Hematopoietic multipotent progenitor cell (in vitro differentiated cells): ENCODE measurements at regions not wholly inside any gene's neighbourhood (a gene's known extent, or its start where the extent isn't known, plus 50 kb on each side); places are given as distances from the start of the nearest gene placed in this dataset.

Experiments
- DNase-seq, 3 donors: peaks; one replicate each; pipeline ENCODE4 v3.0.0-alpha.2; 2011 to 2015; ENCODE audit warnings: low read depth in 2 of 3, low spot score in 2 of 3

DNA sequence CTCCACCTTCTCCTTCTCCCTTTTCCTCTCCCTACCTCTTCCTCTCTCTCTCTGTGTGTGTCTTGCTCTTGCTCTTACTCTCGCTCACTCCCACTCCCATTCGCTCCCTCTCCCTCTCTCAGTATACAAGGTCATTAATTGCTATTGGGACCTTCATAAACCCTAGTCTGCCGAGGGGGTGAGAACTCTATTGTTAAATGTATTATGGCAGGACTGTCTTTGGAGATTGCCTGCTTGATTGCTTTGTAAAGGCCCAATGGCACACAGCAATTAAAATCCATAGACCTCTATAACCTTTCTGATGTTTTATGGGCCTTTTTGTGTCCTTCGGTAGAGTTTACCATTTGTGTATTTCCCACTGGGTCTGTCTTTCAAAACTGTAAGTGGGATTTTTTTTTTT lies 465.9 kb downstream of the ANXA1 start:
- DNase-seq: no peak

DNA sequence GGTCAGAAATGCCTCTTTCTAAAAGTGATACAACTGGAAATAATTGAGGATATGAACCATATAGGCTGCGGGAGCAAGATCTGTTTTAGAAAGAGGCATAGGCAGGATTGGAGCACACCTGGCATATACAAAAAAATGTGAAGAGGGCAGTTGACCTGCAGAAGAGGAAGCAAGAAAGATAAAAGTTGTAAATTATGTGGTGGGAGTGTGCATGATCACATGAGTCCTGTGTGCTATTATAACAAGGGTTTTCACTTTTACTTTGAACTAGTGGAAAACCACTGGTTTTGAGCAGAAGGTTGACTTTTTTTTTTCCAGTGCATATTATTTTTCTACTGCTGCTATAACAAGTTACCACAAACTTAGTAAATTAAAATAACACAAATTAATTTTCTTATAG lies 489.3 kb downstream of the ANXA1 start:
- DNase-seq: no peak

DNA sequence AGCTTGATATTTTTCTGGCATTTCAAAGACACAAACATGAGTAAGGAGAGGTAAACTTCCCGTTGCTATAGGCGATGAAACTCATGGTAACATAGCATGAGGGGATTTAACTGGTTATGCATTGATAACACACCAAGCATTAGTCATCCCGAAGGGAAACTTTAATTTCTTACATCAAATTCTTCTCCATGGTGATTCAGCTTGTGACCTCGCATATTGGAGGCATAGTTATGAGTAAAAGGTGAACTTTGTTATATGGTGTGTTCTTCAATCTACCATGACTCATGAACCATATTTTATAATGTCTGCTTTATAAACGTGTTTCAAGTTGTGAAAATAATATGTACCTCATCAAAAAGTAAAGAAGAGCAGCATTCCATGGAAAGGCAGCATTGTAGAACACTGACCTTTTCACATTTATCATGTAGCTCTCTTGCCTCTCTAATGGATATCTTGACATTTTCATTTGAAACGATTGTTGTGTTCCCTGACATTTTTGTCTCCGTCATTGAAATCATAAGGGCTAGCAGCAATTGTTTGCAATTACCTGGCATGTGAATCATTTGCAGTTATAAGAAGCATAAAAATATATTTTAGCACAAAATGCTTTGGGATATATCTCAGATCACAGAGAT lies 491.8 kb downstream of the ANXA1 start:
- DNase-seq: no peak

DNA sequence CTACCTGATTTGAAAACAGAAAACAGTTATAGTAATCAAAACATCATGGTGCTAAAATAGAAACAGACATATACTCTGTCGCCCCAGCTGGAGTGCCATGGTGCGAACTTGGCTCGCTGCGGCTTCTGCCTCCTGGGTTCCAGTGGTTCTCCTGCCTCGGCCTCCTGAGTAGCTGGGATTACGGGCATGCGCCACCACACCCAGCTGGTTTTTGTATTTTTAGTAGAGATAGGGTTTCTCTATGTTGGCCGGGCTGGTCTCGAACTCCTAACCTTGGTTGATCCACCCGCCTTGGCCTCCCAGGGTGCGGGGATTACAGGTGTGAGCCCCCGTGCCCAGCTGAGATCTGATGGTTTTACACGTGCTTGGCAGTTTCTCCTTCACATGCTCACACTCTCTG lies 495.9 kb downstream of the ANXA1 start:
- no peak for DNase-seq

DNA sequence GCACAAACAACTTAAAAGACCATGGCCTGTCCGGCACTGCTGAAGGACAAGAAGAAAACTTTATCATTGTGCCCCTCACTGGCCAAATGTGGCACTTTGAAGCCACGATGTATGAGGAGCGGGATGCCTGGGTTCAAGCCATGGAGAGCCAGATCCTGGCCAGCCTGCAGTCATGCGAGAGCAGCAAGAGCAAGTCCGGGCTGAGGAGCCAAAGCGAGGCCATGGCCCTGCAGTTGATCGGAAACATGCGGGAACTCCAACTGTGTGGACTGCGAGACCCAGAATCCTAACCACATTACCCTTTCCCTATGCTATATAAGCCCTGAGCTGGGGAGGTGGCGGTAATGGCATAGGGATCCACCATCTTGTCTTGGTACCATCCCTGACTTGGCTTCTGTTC lies 497.9 kb downstream of the ANXA1 start:
- DNase-seq: no peak

DNA sequence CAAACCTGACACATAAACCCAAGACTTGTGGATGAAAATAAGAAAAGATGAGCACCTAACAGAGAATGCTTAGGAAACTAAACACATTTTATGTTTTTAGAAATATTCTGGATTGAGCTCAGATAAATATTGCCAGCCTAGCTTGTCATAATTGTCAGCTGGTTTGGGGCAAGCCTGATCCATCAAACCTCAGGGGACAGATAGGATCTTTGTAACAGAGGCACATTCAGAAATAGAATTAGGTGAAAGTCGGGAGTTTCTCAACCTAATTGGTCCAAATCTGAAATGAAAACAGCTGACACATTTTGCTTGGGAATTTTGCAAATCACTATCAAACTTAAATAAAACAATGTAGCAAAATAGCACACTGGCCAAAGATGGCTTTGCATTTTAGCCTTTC lies 503.7 kb downstream of the ANXA1 start:
- DNase-seq: no peak

DNA sequence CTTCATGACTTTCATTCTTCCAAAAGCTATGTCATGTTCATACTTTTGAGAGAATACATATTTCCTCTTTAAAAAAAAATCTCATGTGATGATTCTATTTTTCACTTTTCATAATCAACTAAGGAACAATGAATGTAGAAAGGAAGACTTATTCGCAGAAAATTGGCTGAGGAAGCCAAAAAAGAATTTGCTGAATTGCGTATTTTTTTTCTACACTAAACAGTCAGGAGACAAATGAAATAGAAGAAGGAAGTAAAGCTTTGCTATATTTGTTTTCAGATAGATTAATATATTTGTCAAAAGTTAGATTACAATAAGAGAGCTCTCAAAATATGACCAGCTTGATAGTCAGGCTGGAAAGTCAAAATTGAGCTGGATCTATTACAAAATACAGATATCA lies 504.2 kb downstream of the ANXA1 start:
- no peak for DNase-seq

DNA sequence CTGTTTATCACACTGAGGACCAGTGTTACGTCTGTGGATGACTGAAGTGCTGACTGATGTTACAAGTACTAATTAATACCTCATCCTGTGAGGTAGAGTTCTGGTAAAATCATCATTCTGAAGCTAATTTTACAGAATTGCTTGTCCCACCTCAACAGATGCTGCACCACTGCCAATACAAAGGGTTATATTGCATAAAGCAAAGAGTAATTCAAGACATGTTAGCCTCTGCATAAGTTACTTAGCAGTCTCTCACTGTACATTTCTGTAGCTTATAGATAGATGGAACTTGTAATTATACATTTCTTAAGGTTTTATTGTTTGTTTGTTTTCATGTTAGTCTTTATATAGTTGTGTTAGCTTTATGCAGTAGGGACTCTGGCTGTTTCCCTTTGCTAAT lies 513.6 kb downstream of the ANXA1 start:
- DNase-seq: no peak

DNA sequence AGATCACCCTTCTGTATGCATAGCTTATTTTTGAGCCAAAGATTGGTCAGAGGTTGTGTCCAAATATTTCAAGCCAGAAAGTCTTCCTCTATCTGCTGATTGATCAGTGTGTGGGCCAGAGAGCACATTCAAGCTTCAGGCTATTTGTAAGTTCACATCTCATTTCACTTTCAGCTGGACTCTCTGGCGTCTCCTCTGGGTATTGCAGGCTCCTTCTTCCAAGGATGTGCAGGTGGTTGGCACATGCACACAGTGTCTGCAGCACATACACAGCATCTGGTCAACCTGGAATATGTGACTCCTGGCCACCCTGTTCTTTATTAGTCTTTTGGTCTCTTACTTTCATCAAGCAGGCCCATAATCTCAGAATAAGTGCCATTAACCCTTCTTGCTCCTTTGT lies 516.1 kb downstream of the ANXA1 start:
- no peak for DNase-seq

DNA sequence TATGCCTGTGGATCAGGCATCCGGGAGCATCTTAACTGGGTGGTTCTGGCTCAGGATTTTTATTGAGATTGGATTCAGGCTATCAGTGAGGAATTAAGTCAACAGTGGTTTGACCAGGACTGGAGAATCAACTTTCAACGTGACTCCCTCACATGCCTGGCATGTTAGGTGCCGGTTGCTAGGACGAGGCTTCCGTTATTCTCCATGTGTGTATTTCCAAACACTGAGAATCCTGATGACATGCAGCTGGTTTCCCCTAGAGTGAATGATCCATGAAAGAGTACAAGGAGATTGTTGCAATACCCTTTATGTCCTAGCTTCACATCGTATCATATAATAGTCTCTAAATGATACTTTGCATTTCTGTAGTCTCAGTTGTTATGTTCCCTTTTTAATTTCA lies 529.2 kb downstream of the ANXA1 start:
- no peak for DNase-seq

DNA sequence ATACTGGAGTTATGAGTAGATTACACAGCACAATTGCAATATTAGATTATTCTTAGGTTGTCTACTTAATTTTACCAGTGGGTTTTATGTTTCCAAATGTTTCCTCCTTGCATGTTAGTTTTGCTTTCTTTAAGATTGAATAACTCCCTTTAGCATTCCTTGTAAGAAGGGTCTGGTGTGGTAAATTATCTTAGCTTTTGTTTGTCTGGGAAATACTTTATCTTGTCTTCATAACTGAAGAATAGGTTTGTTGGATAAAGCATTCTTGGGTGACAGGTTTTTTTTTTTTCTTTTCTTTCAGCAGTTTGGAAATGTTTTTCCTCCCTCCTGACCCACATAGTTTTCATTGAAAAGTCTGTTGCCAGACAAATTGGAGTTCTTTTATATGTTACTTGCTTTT lies 531.1 kb downstream of the ANXA1 start:
- no peak for DNase-seq

DNA sequence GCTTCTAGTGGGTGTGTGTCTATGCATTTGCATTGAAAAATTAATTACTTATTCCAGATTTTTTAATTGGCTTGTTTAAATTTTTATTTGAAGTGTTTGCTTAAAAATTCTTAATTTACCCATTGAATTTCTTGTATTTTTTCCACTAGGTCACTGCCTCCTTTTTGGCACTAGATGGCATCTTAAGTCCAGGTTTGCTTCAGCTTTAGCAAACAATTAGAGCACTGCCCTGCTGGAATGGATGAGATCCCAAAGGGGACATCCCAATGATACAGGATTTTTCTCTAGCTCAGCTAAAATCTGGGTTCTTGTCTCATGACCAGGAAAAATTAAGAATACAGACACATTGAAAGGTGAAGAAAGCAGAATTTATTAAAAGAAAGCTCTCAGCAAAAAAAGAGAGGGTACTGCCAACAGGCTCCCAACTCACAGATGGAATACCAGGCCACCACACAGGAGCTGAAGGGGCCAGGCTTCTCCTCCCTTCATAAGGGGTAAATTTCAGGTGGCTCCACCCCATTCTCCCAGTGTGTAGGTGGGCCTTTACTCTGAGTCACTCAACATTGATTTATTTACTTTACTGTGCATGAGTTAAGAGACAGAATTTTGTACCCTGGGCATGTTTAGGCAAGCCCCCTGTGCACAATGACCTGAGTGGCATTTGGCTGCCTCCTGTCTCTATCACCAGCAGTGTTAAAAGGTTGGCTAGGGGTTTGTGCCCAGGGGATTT lies 532.4 kb downstream of the ANXA1 start:
- peak in 2 of 3 donors; percentile 6 to 9 for DNase-seq

DNA sequence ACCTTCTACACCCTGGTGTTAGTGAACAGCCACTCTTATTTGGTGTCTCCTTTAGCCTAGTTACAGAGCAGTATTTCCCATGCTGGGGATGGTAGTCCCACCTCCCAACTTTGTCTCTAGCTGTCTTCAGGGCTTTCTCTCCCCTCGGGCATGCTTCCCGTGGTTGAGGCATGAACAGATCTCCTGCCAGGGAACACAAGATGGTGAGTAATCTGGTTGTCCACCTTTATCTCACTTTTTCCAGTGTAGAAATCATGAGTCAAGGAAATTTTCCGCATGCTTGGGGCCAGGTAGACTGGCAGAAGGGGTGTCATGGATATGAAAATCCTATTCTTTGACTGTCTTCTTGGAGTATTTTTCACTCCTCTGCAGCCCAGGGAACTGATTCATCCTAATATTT lies 532.9 kb downstream of the ANXA1 start:
- DNase-seq: no peak

DNA sequence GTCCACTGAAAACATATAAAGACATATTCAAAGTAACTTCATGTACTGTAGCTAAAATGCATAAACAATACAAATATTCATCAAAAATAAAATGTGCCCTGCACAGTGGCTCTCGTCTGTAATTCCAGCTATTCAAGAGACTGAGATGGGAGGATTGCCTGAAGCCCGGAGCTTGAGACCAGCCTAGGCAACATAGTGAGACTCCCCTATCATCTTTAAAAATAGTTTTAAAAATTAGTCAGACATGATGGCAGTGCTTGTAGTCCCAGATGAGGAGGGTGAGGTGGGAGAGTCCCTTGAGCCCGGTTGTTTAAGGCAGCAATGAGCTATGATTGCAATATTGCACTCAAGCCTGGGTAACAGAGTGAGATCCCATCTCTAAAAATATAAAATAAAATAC lies 534.1 kb downstream of the ANXA1 start:
- DNase-seq: no peak

DNA sequence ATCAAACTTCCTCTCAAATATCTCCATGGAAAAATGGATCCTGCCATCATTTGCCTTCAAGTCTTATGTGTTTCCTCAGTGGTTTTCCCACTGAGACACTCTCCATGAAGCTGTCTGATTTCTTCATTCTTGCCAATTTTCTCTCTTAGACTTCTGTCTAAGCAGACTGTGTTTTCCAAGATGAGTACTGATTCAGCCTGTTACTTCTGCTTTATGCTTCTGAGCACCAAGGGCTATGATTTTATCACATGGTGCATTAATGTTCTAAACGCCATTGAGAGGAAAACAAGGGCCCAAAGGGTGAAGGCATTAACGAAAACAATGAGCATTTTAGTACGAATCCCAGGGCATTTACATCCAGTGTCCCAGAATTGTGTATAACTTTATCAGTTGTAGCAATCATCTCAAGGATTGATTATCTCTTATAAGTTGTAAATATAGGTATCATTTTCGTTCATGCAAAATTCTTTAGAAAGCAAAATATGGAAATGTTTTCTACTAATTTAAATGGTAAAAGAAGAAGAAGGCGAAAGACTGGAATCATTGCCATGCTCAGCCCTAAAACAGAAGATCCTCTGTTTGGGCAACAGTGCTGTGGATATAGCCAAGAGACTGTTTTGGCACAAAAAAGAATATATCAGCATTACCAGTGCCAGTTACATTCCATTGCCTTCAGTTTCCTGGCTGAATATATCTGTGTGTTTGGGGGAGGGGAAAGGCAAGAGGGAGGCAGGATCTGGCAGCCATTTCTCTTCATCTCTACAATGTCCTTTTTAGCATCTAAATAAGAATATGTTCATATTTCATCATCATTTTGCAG lies 537.6 kb downstream of the ANXA1 start:
- no peak for DNase-seq

DNA sequence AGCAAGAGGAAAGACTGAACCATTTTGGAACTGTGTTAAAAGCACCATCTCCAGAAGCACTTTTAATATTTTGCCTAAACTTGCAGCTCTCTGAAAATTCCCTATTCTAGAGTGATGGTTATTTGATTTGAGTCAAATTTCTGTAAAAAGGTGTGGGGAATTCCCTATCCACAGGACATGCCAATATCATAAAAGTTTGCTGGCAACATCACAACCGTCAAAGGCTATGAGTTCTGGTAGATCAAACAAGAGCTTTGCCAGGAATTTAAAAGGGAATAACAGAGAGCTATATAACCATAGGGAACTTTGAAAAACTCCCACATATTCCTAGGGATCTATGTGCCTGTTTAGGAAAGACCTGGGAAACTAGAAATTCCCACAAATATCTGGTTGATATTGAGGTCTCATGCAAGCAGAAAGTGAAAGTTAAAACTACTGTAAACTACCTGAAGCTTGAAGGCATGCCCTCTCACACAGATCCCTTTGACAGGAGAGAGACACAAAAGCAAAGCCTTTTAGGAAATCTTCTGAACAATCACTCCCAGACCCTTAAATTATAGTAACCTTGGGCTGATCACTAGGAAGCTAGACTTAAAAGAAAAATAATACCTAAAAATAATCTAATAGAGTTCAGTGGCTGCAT lies 549.9 kb downstream of the ANXA1 start:
- DNase-seq: no peak

DNA sequence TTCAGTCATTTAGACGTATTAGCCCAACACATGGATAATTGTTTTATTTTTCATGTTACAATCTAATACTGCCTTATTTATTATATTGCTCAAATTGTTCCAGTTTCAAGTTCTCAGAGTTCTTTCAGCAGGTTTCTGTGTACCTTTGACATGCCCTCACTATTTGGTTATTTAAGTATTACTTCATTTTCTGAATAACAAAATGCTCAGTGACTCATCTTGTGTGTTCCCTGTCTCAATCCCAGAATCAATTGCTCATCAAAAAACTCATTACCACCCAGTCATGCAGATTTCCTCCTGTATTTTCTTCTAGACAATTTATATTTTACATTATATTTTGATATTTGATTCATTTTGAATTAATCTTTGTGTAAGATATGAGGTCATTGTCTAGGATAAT lies 562.6 kb downstream of the ANXA1 start:
- no peak for DNase-seq

DNA sequence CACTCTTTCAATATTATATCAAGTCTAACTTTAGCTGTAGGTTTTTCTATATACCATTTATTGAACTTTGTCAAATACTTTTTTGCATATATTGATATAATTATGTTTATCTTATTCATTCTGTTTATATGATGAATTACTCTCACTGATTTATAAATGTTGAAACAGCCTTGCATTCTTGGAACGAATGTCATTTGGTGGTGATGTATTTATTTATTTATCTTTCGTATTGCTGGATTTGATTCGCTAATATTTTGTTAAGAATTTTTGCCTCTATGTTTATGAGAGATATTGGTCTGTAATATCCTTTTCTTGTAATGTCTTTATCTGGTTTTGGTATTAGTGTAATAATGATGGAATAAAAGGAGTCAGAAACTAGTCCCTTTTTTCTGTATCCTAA lies 563.9 kb downstream of the ANXA1 start:
- no peak for DNase-seq

DNA sequence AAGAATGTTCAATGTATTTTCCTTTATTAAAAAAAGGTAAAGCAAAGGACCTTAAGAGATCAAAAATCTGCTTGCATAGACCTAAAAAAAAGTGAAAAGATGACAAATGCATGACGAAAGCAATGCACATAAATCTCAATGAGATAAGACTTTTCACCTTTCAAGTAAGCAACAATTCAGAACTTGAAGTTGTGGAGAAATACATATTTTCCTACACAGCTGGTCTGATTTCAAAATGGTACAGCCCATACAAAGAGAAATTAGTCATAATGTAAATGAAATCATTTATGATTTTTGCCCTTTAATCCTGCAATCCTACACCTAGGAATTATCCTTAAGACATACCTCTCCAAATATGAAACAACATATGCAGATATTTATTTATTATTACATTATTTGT lies 568.0 kb downstream of the ANXA1 start:
- no peak for DNase-seq

DNA sequence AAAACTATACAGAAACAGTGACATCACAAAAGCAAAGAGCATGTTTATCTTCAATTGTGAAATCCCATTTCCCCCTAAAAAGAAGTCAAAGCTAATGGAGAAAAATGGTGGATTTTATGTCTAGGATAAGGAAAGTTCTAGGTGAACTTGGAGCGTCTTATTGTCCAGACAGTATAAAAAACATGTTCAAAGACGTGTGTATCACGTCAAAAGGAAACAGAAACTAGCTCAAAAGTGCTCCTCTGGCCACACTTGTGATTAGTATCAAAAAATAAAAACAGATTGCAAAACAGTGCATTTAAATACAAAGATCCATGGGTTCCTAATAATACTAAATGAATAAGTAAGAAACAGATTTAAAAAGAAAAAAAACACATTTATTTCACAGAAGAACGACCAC lies 568.9 kb downstream of the ANXA1 start:
- no peak for DNase-seq

DNA sequence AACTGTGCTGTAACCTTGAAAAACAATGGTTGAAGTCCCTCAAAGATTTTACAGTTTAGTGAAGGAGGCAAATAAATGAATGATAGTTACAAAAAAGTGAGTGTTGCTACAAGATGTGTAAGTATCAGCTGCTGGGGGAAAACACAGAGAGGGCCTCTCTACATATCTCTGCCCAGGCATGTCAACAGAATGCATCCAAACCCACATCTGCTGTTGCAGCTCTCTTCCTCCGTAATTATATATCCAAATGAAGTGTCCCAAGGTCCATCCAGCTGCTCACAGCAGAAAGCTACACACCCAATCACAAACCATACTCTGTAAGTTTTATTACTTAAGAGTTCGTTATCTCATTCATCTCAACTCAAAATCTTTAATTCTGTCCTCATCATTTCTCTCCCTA lies 584.6 kb downstream of the ANXA1 start:
- no peak for DNase-seq
